ENCODE measurements at regions not wholly inside any gene's neighbourhood (a gene's known extent, or its start where the extent isn't known, plus 50 kb on each side); places are given as distances from the start of the nearest gene placed in this dataset.

DNA sequence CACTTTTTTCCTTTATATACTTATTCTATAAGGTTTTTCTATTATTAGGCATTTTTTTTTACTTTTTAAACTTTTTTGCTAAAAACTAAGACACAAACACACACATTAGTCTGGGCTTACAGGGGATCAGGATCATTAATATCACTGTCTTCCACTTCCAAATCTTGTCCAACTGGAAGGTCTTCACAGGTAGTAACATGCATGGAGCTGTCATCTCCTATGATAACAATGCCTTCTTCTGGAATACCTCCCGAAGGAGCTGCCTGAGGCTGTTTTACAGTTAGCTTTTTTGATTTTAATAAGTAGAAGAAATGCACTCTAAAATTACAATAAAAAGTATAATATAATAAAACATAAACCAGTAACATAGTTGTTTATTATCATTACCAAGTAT lies 345.5 kb upstream of the PTGER4 start:
- TF ChIP-seq POLR2A (IDR thresholded peaks at IDR 0.05; ENCODE audit: low read depth, low read length) (no peak), TAF1 (IDR thresholded peaks at IDR 0.05; ENCODE audit: low read depth, low read length) (no peak)

All from GM12891 (cell line).